ENCODE measurements at regions not wholly inside any gene's neighbourhood (a gene's known extent, or its start where the extent isn't known, plus 50 kb on each side); places are given as distances from the start of the nearest gene placed in this dataset.

DNA sequence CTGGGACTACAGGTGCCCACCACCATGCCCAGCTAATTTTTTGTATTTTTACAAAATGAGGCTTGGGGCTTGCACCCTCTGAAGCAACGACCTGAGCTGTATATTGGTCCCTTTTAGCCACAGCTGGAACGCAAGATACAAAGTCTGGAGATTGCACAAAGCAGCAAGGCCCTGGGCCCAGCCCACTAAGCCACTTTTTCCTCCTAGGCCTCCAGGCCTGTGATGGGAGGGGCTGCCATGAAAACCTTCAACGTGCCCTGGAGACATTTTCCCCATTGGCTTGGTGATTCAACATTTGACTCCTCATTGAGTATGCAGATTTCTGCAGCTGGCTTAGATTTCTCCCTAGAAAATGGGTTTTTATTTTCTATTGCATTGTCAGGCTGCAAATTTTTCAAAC lies 69.2 kb downstream of the CYB561 start:
- peaks cover 4% of the 10 kb centered on the region; the same call in 1 of the 2 replicates for H3K9me3 ChIP-seq
- DNase-seq (ENCODE audit: low spot score in 2 of 2), result no peak
- no peaks in the 10 kb centered on the region for H3K27me3 ChIP-seq (ENCODE audit: low read depth)
- H3K36me3 ChIP-seq (replicated peaks), result peaks cover 21% of the 10 kb centered on the region
- no peaks in the 10 kb centered on the region for H3K4me1 ChIP-seq
- no peak overlapping the region for H3K4me3 ChIP-seq
- in situ Hi-C loops (cut with MboI; ENCODE audit: low sequenced_read_pairs), result no loop called here

DNA sequence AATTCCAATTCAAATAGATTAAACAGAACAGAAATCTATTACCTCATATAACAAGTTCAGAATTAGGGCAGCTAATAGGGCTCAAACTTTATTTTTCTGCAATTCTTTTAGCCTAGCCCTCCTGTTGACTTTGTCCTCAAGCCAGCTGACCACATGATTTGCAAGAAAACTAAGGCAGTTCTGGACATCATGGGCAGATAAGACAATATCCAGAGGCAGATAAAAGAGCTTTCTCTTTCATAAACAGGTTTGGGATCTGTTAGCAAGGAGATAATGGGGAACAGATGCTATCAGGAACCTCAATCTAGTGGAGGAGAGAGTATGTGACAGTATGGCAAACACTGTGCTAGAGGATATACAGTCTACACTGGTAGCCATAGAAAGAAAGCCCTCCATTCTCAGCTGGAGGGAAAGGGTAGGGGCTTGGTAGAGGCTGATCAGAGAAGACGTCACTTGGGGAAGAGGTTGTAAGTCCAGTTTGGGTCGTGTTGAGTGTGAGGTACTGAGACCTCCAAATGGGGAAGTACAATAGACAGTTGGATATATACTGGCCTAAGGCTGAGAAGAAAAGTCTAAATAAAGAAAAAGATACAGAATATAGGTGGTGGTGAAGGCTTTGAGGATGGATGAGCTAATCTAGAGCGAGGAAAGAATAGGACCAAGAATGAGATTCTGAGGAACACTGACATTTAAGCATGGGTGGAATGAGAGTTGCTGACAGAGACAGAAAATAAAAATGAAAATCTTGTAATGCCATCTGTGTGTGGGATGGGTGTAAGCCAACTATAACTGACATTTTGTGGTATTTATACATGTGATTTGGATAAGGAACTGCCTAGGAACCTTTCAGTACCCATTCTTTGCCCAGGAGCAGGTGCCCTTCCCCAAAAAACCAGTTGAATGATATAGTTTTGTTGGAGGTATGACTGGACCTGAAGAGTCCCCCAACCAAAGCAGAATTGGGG lies 67.4 kb downstream of the CYB561 start:
- Histone ChIP-seq H3K9me3 (peaks cover 4% of the 10 kb centered on the region; the same call in 1 of the 2 replicates), H3K36me3 (replicated peaks) (peaks cover 21% of the 10 kb centered on the region), H3K4me3 (no peak overlapping the region), H3K27me3 (ENCODE audit: low read depth) (no peaks in the 10 kb centered on the region), H3K4me1 (no peaks in the 10 kb centered on the region)
- no peak for DNase-seq (ENCODE audit: low spot score in 2 of 2)
- in situ Hi-C loops (cut with MboI; ENCODE audit: low sequenced_read_pairs), result no loop called here

DNA sequence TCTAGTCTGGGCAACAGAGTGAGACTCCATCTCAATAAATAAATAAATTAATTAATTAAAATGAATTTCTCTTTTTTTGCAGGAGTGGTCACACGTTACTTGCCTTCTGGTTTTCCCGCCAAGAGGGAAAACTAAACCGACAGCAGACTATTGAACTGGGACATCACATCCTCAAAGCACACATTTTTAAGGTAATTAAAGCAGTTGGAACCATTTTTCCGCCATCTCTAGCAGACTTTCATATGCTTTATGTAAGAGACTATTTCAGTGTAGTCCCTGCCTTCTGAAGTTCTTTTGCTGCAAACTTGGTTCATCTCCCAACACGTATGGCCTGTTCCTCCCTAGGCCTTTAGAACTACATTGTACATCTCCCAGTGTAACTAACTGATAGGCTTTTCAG lies 66.5 kb downstream of the CYB561 start:
- in situ Hi-C loops (cut with MboI; ENCODE audit: low sequenced_read_pairs), result no loop called here
- no peaks in the 10 kb centered on the region for H3K4me1 ChIP-seq
- DNase-seq (ENCODE audit: low spot score in 2 of 2), result no peak
- no peaks in the 10 kb centered on the region for H3K27me3 ChIP-seq (ENCODE audit: low read depth)
- H3K36me3 ChIP-seq (replicated peaks), result peaks cover 21% of the 10 kb centered on the region
- no peak overlapping the region for H3K4me3 ChIP-seq
- H3K9me3 ChIP-seq, result peaks cover 4% of the 10 kb centered on the region; the same call in 1 of the 2 replicates

DNA sequence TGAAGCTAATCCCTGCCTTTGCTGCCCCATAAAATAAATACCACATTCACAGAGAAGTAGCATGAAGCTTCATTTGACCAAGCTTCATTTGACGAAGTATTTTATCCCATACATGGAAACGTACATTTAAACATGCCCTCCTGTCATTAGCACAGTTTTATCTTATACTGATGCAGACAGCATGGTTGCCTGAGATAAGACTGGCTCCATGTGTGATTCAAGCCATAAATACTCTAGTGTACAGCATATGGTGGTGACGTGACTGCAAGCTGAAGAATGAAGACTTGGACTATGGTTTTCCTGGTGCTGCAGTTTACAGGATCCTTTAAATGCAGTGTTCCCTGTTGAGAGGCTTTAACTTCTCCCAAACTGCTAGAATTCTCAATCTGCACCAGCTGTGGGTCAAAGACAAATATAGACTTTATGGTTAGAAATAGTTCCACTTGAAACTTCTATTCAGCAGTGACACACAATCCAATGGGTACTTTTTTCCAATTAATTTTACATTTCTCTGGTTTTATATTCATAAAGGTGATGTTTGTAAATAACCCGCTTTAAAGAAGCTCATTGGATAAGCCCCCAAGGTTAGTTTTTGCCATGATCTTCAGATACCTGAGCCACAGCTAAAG lies 64.9 kb downstream of the CYB561 start:
- DNase-seq (ENCODE audit: low spot score in 2 of 2), result no peak
- Histone ChIP-seq H3K36me3 (replicated peaks) (peaks cover 21% of the 10 kb centered on the region), H3K9me3 (peaks cover 4% of the 10 kb centered on the region; the same call in 1 of the 2 replicates), H3K4me3 (no peak overlapping the region), H3K27me3 (ENCODE audit: low read depth) (no peaks in the 10 kb centered on the region), H3K4me1 (no peaks in the 10 kb centered on the region)
- in situ Hi-C loops (cut with MboI; ENCODE audit: low sequenced_read_pairs), result no loop called here

DNA sequence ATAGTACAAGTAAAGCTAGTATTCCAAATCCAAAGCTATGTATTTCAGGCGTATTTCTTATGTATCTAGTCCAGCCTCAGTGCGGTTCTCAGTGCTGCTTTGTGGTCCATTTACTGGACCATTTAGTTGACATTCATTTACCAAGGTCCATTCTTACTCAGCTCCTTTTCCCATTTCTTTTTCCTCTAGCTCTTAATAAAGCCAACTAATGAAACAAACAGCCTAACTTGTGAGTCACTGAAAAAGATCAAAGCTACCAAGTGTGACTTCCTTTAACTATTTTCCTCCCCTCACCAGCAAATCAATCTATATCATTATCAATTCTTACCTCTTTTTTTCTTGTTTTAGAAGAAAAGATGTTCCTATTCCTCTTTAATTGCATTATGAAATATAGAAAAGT lies 64.0 kb downstream of the CYB561 start:
- Histone ChIP-seq H3K27me3 (ENCODE audit: low read depth) (no peaks in the 10 kb centered on the region), H3K4me1 (no peaks in the 10 kb centered on the region), H3K36me3 (replicated peaks) (peaks cover 20% of the 10 kb centered on the region), H3K4me3 (no peak overlapping the region), H3K9me3 (peaks cover 4% of the 10 kb centered on the region; the same call in 1 of the 2 replicates)
- no peak for DNase-seq (ENCODE audit: low spot score in 2 of 2)
- in situ Hi-C loops (cut with MboI; ENCODE audit: low sequenced_read_pairs), result no loop called here
